H1 (cell line): ENCODE measurements at regions not wholly inside any gene's neighbourhood (a gene's known extent, or its start where the extent isn't known, plus 50 kb on each side); places are given as distances from the start of the nearest gene placed in this dataset.

ENCODE experiments used
- CTCF ChIA-PET: fragments of 300-600 bp; sonication (Branson Sonifier 250); formaldehyde crosslinking; loops from one replicate; lab custom pipeline; 2021; ENCODE audit not compliant: partially characterized antibody; lab: Charles Lee
- POLR2A ChIA-PET: fragments of 300-600 bp; sonication (Branson Sonifier 250); formaldehyde crosslinking; loops from one replicate; lab custom pipeline; 2021; ENCODE audit warnings: inconsistent platforms; ENCODE audit not compliant: partially characterized antibody; lab: Charles Lee
- DNase-seq, 2 experiments: peaks; one replicate each; pipeline versions ENCODE4 v3.0.0 to v3.0.0-alpha.2; 2010 to 2022; ENCODE audit warnings: low spot score in 2 of 2, low read depth in 1 of 2, mixed read lengths in 1 of 2
- FAIRE-seq: peaks from 2 replicates; lab custom pipeline; 2011; peaks lifted over from hg19 to GRCh38; lab: Jason Lieb, UNC
- H2AFZ ChIP-seq: 2 replicates; pipeline ENCODE4 v1.8.1; 2012; ENCODE audit warnings: low read length, inconsistent platforms
- H2AK5ac ChIP-seq: 2 replicates; pipeline ENCODE4 v1.6.1; 2013; ENCODE audit warnings: low read depth, low read length
- H2BK120ac ChIP-seq: replicated peaks from 2 replicates; pipeline ENCODE3; 2013; ENCODE audit warnings: low read depth, low read length, inconsistent platforms
- H2BK12ac ChIP-seq: 2 replicates; pipeline ENCODE4 v1.6.1; 2013; ENCODE audit warnings: low read depth, low read length
- H2BK15ac ChIP-seq: 2 replicates; pipeline ENCODE4 v1.6.1; 2013; ENCODE audit warnings: low read length
- H2BK20ac ChIP-seq: 2 replicates; pipeline ENCODE4 v1.6.1; 2013; ENCODE audit warnings: low read length
- H2BK5ac ChIP-seq: 2 replicates; pipeline ENCODE4 v1.6.1; 2013; ENCODE audit warnings: low read depth, low read length
- H3K14ac ChIP-seq: 2 replicates; pipeline ENCODE4 v1.6.1; 2013; ENCODE audit warnings: inconsistent platforms; ENCODE audit not compliant: insufficient read length
- H3K18ac ChIP-seq: 2 replicates; pipeline ENCODE4 v1.6.1; 2013; ENCODE audit warnings: low read length; ENCODE audit errors: extremely low read depth
- H3K23ac ChIP-seq: 2 replicates; pipeline ENCODE4 v1.6.1; 2013; ENCODE audit warnings: inconsistent platforms; ENCODE audit not compliant: insufficient read length
- H3K23me2 ChIP-seq: 2 replicates; pipeline ENCODE4 v1.6.1; 2013; ENCODE audit warnings: low read depth, low read length
- H3K27ac ChIP-seq: 2 replicates; pipeline ENCODE4 v1.6.1; 2011; ENCODE audit warnings: low read depth, low read length, inconsistent platforms
- H3K27me3 ChIP-seq, 4 experiments: replicated peaks in 1 of 4; 1 replicate in 1 of 4; 2 replicates in 3 of 4; pipeline versions ENCODE4 v1.6.1 to v1.8.1; 2011 to 2013; ENCODE audit warnings: low read length in 3 of 4, mild to moderate bottlenecking in 3 of 4, inconsistent platforms in 2 of 4, mixed read lengths in 2 of 4, moderate library complexity in 1 of 4; ENCODE audit not compliant: control insufficient read depth in 3 of 4, insufficient read depth in 3 of 4; ENCODE audit errors: extremely low read depth in 1 of 4
- H3K36me3 ChIP-seq, 4 experiments: 2 replicates each; pipeline versions ENCODE4 v1.6.1 to v1.8.1; 2011 to 2013; ENCODE audit warnings: mild to moderate bottlenecking in 4 of 4, low read length in 3 of 4, moderate library complexity in 2 of 4, control low read depth in 1 of 4, inconsistent platforms in 1 of 4; ENCODE audit not compliant: insufficient read depth in 4 of 4, control insufficient read depth in 2 of 4
- H3K4ac ChIP-seq: replicated peaks from 2 replicates; pipeline ENCODE3; 2013; ENCODE audit warnings: low read length, low read depth, mixed read lengths, inconsistent platforms; ENCODE audit not compliant: insufficient read length
- H3K4me1 ChIP-seq, 4 experiments: replicated peaks in 1 of 4; 1 replicate in 1 of 4; 2 replicates in 3 of 4; pipeline versions ENCODE4 v1.6.1 to v1.8.1; 2011 to 2013; ENCODE audit warnings: low read length in 3 of 4, inconsistent platforms in 2 of 4, mixed read lengths in 1 of 4; ENCODE audit not compliant: insufficient read depth in 4 of 4, control insufficient read depth in 3 of 4
- H3K4me2 ChIP-seq, 2 experiments: 2 replicates each; pipeline versions ENCODE4 v1.6.1 to v1.8.1; 2011 to 2013; ENCODE audit warnings: low read depth in 2 of 2, low read length in 2 of 2, control low read depth in 1 of 2, inconsistent platforms in 1 of 2, mild to moderate bottlenecking in 1 of 2; ENCODE audit not compliant: insufficient read depth in 1 of 2
- H3K4me3 ChIP-seq, 4 experiments: fragments of 200-600, 300-600 bp in 1 of 4; sonication (generic), shearing (Covaris generic), sonication (Bioruptor Twin) in 1 of 4; 2 replicates each; pipeline versions ENCODE4 v1.5.1 to v1.8.1; 2011 to 2016; ENCODE audit warnings: low read length in 4 of 4, low read depth in 3 of 4, control low read depth in 2 of 4, inconsistent platforms in 2 of 4, mild to moderate bottlenecking in 2 of 4, mixed read lengths in 1 of 4, moderate library complexity in 1 of 4; ENCODE audit not compliant: insufficient read depth in 2 of 4; ENCODE audit errors: extremely low read depth in 1 of 4
- H3K56ac ChIP-seq: replicated peaks from 2 replicates; pipeline ENCODE3; 2013; ENCODE audit warnings: low read depth, mild to moderate bottlenecking, mixed read lengths, low read length, inconsistent platforms; ENCODE audit not compliant: insufficient read length
- H3K79me1 ChIP-seq: 2 replicates; pipeline ENCODE4 v1.6.1; 2013; ENCODE audit warnings: low read depth, low read length, control low read depth
- H3K79me2 ChIP-seq, 2 experiments: 2 replicates each; pipeline versions ENCODE4 v1.6.1 to v1.8.1; 2012 to 2013; ENCODE audit warnings: low read length in 2 of 2, mild to moderate bottlenecking in 2 of 2, inconsistent platforms in 1 of 2; ENCODE audit not compliant: insufficient read depth in 2 of 2, control insufficient read depth in 1 of 2
- H3K9ac ChIP-seq, 4 experiments: replicated peaks in 1 of 4; 1 replicate in 1 of 4; 2 replicates in 3 of 4; pipeline versions ENCODE4 v1.6.1 to v1.8.1; 2011 to 2013; ENCODE audit warnings: low read depth in 3 of 4, low read length in 3 of 4, control low read depth in 2 of 4, mild to moderate bottlenecking in 2 of 4, moderate library complexity in 2 of 4, inconsistent platforms in 1 of 4; ENCODE audit errors: extremely low read depth in 1 of 4
- H3K9me3 ChIP-seq, 2 experiments: 2 replicates each; pipeline versions ENCODE4 v1.6.1 to v1.8.1; 2012 to 2013; ENCODE audit warnings: mild to moderate bottlenecking in 2 of 2, moderate library complexity in 2 of 2, control low read depth in 1 of 2, inconsistent platforms in 1 of 2, low read depth in 1 of 2, low read length in 1 of 2, mixed read lengths in 1 of 2; ENCODE audit not compliant: insufficient read depth in 2 of 2
- H4K20me1 ChIP-seq, 2 experiments: replicated peaks in 1 of 2; 2 replicates each; pipeline versions ENCODE3 to v1.8.1; 2011 to 2013; ENCODE audit warnings: inconsistent platforms in 2 of 2, low read length in 2 of 2, mild to moderate bottlenecking in 1 of 2; ENCODE audit not compliant: insufficient read depth in 2 of 2, control insufficient read depth in 1 of 2
- H4K5ac ChIP-seq: 2 replicates; pipeline ENCODE4 v1.6.1; 2013; ENCODE audit warnings: low read length, low read depth, mixed read lengths, inconsistent platforms; ENCODE audit not compliant: insufficient read length
- H4K8ac ChIP-seq: 2 replicates; pipeline ENCODE4 v1.8.0; 2013; ENCODE audit warnings: mild to moderate bottlenecking, moderate library complexity, low read length, inconsistent platforms; ENCODE audit not compliant: insufficient read depth; ENCODE audit errors: extremely low read depth
- H4K91ac ChIP-seq: replicated peaks from 2 replicates; pipeline ENCODE3; 2013; ENCODE audit warnings: low read length, mixed read lengths, inconsistent platforms; ENCODE audit not compliant: insufficient read length
- CBX8 ChIP-seq: fragments of 300-800, 300-1000 bp; sonication (generic); IDR thresholded peaks from 2 replicates; pipeline ENCODE4 v1.7.1; 2016; ENCODE audit warnings: low read depth, low read length, borderline replicate concordance
- CHD1 ChIP-seq: IDR thresholded peaks from 2 replicates; pipeline ENCODE4 v1.6.1; 2012; ENCODE audit warnings: low read depth, low read length, improper control_type of control experiment
- JUN ChIP-seq: IDR thresholded peaks from 2 replicates; pipeline ENCODE4 v1.6.1; 2011; ENCODE audit warnings: low read depth, mild to moderate bottlenecking, improper control_type of control experiment, low read length
- NANOG ChIP-seq: IDR thresholded peaks from 2 replicates; pipeline ENCODE4 v1.6.1; 2011; ENCODE audit warnings: low read length, low read depth, mild to moderate bottlenecking, inconsistent platforms; ENCODE audit not compliant: insufficient read depth, poor library complexity, severe bottlenecking
- NRF1 ChIP-seq: IDR thresholded peaks from 2 replicates; pipeline ENCODE4 v1.6.1; 2011; ENCODE audit warnings: mild to moderate bottlenecking, low read depth, low read length, improper control_type of control experiment
- SIRT6 ChIP-seq: IDR thresholded peaks from one replicate; pipeline ENCODE4 v1.7.1; 2012; ENCODE audit warnings: low read length, inconsistent platforms
- SP4 ChIP-seq: IDR thresholded peaks from 2 replicates; pipeline ENCODE4 v1.6.1; 2012; ENCODE audit warnings: low read length, inconsistent platforms
- SUZ12 ChIP-seq: fragments of 200-600 bp; sonication (generic); IDR thresholded peaks from 2 replicates; pipeline ENCODE4 v1.6.1; 2012; ENCODE audit warnings: mild to moderate bottlenecking, inconsistent platforms, low read length, moderate library complexity, mixed read lengths
- WGBS, 2 experiments: shearing (Covaris generic) in 1 of 2; methylation state at CpG; one replicate each; pipeline versions ENCODE4 v1.1.6 to v1.1.7; 2013 to 2015; ENCODE audit warnings: low lambda C conversion rate in 2 of 2, mixed read lengths in 2 of 2, inconsistent platforms in 1 of 2, low coverage in 1 of 2, missing lambda C conversion rate in 1 of 2; ENCODE audit not compliant: insufficient replicate concordance in 2 of 2, insufficient coverage in 1 of 2, insufficient read length in 1 of 2; ENCODE audit errors: extremely low coverage in 1 of 2, missing lambda C conversion rate in 1 of 2; 5-methylcytosine and 5-hydroxymethylcytosine counted together
- TF ChIP-seq, protein P1 (sequence below): IDR thresholded peaks from 2 replicates; pipeline ENCODE4 v1.6.1; 2011; ENCODE audit warnings: low read length, improper control_type of control experiment

DNA sequence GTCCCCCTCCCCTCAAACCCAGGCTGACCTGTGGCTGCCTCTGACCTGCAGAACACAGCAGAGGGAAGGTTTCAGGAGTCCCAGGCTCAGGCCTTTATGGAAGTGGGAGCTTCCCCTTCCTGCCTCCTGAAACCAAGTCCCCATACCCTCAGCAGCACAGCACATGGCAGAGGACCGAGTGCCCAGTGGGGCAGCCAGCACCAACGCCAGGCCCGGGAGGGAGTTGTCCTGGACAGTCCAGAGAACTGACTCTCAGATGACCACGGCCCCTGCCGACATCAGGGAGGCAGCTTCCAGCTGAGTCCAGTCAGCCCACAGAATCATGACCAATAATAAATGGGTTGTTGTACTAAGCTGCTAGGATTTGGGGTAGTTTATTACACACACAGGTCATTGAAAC is 79.6 kb upstream of the ERG start:
- DNase-seq = no peak
- no peak overlapping the region for H2BK20ac ChIP-seq
- POLR2A ChIA-PET = no interaction called here
- H4K20me1 ChIP-seq = no peaks in the 10 kb centered on the region
- H3K27ac ChIP-seq = no peak overlapping the region
- H3K4me2 ChIP-seq = no peak overlapping the region
- H2BK12ac ChIP-seq = no peak overlapping the region
- no peak overlapping the region for H3K18ac ChIP-seq
- H3K9me3 ChIP-seq = no peaks in the 10 kb centered on the region
- no peak overlapping the region for H2BK5ac ChIP-seq
- no peak overlapping the region for H4K91ac ChIP-seq
- H3K4me1 ChIP-seq = no peaks in the 10 kb centered on the region
- no peak overlapping the region for H2BK120ac ChIP-seq
- no peak for FAIRE-seq
- no peaks in the 10 kb centered on the region for H3K23me2 ChIP-seq
- H3K27me3 ChIP-seq = no peaks in the 10 kb centered on the region
- no peaks in the 10 kb centered on the region for H3K79me2 ChIP-seq
- CTCF ChIA-PET = interaction anchor here (0.8 kb wide), 1 partner anchor 15 kb away, joined by 3 read pairs; no protein-coding TSS in a partner anchor
- no peak overlapping the region for H3K14ac ChIP-seq
- H3K4ac ChIP-seq = no peak overlapping the region
- no peaks in the 10 kb centered on the region for H3K36me3 ChIP-seq
- H4K5ac ChIP-seq = no peak overlapping the region
- no peaks in the 10 kb centered on the region for H3K79me1 ChIP-seq
- H3K9ac ChIP-seq = no peak overlapping the region
- H2AK5ac ChIP-seq = no peak overlapping the region
- 96% methylated on average over 5 of the region's 5 CpGs; no CpG with 5 or more reads in 1 of the 2 experiments for WGBS, 2 experiments
- H2AFZ ChIP-seq = no peak overlapping the region
- no peak overlapping the region for H3K4me3 ChIP-seq
- H3K23ac ChIP-seq = no peak overlapping the region
- no peak overlapping the region for H2BK15ac ChIP-seq
- H3K56ac ChIP-seq = no peak overlapping the region
- no peak overlapping the region for H4K8ac ChIP-seq
- TF ChIP-seq SIRT6 (no peak), CBX8 (no peak), NANOG (no peak), NRF1 (no peak), SUZ12 (no peak), SP4 (no peak), CHD1 (no peak), JUN (no peak)
- TF ChIP-seq, protein P1, sequence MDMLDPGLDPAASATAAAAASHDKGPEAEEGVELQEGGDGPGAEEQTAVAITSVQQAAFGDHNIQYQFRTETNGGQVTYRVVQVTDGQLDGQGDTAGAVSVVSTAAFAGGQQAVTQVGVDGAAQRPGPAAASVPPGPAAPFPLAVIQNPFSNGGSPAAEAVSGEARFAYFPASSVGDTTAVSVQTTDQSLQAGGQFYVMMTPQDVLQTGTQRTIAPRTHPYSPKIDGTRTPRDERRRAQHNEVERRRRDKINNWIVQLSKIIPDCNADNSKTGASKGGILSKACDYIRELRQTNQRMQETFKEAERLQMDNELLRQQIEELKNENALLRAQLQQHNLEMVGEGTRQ = no peak
